ENCODE measurements at regions not wholly inside any gene's neighbourhood (a gene's known extent, or its start where the extent isn't known, plus 50 kb on each side); places are given as distances from the start of the nearest gene placed in this dataset.

DNA sequence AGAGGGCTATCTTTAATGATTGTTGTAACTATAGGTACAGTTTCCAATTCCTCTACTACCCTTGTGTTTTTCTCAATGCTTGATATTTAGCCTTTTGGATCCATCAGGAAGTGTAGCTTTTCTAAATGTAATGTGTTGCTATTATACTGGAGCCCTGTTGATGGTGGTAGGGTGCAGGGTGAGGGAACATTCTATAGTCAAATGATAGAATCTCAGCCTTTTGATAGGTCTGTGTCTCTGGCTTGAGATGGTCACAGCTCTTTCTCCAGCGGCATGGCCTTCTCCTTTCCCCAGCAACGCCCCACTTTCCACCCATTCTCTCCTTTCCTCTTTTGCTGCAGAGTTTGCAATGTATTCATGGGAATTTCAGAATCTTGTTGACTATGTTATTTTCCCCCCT lies 398.6 kb downstream of the RERGL start:
- no peak for TF ChIP-seq CTCF (IDR thresholded peaks at IDR 0.05; ENCODE audit: low read length)
- no peak for TF ChIP-seq EZH2phosphoT487 (IDR thresholded peaks at IDR 0.05; ENCODE audit: low read length)

Measured in MM.1S (cell line).